Stimulated activated CD4-positive, alpha-beta T cell treated with anti-CD3 and anti-CD28 coated beads, Interleukin-1b, Interleukin-23, amount 100 ng/mL, for 1 hour (primary cell): ENCODE measurements at regions not wholly inside any gene's neighbourhood (a gene's known extent, or its start where the extent isn't known, plus 50 kb on each side); places are given as distances from the start of the nearest gene placed in this dataset.

ENCODE experiments used
- DNase-seq, 2 donors: peaks; one replicate each; pipeline ENCODE4 v3.0.0-alpha.2; 2020; ENCODE audit warnings: low read depth in 2 of 2

- no peak for DNase-seq
Observed at GRCh38 chr20:58000861-58001260, 227.6 kb downstream of the ANKRD60 start.

- no peak for DNase-seq
Observed at GRCh38 chr20:57999465-58000111, 228.9 kb downstream of the ANKRD60 start.

- DNase-seq: no peak
Observed at GRCh38 chr20:57998981-57999464, 229.4 kb downstream of the ANKRD60 start.

GRCh38 chr20:57998276-57998675 lies 230.2 kb downstream of the ANKRD60 start:
- no peak for DNase-seq

- no peak for DNase-seq
Observed at GRCh38 chr20:57996936-57997890, 231.2 kb downstream of the ANKRD60 start.

GRCh38 chr20:57996465-57996864 lies 232.0 kb downstream of the ANKRD60 start:
- DNase-seq: no peak

- DNase-seq: no peak
Observed at GRCh38 chr20:57995381-57995977, 233.0 kb downstream of the ANKRD60 start.

GRCh38 chr20:57993716-57994431 lies 234.6 kb downstream of the ANKRD60 start:
- no peak for DNase-seq

- no peak for DNase-seq
Observed at GRCh38 chr20:57991211-57991881, 237.1 kb downstream of the ANKRD60 start.

- no peak for DNase-seq
Observed at GRCh38 chr20:57990396-57990987, 238.0 kb downstream of the ANKRD60 start.

- DNase-seq: no peak
Observed at GRCh38 chr20:57988828-57989227, 239.6 kb downstream of the ANKRD60 start.

- no peak for DNase-seq
Observed at GRCh38 chr20:57988422-57988821, 240.0 kb downstream of the ANKRD60 start.

GRCh38 chr20:57987659-57988058 lies 240.8 kb downstream of the ANKRD60 start:
- no peak for DNase-seq

- no peak for DNase-seq
Observed at GRCh38 chr20:57986666-57987065, 241.8 kb downstream of the ANKRD60 start.

- no peak for DNase-seq
Observed at GRCh38 chr20:57985278-57985677, 243.2 kb downstream of the ANKRD60 start.

- no peak for DNase-seq
Observed at GRCh38 chr20:57983082-57983481, 245.4 kb downstream of the ANKRD60 start.

GRCh38 chr20:57980506-57980905 lies 247.9 kb downstream of the ANKRD60 start:
- no peak for DNase-seq

GRCh38 chr20:57977569-57977968 lies 250.9 kb downstream of the ANKRD60 start:
- no peak for DNase-seq

GRCh38 chr20:57977141-57977540 lies 251.3 kb downstream of the ANKRD60 start:
- no peak for DNase-seq

- no peak for DNase-seq
Observed at GRCh38 chr20:57974863-57975262, 253.6 kb downstream of the ANKRD60 start.

- no peak for DNase-seq
Observed at GRCh38 chr20:57973886-57974285, 254.6 kb downstream of the ANKRD60 start.
